ENCODE measurements at regions not wholly inside any gene's neighbourhood (a gene's known extent, or its start where the extent isn't known, plus 50 kb on each side); places are given as distances from the start of the nearest gene placed in this dataset.

DNA sequence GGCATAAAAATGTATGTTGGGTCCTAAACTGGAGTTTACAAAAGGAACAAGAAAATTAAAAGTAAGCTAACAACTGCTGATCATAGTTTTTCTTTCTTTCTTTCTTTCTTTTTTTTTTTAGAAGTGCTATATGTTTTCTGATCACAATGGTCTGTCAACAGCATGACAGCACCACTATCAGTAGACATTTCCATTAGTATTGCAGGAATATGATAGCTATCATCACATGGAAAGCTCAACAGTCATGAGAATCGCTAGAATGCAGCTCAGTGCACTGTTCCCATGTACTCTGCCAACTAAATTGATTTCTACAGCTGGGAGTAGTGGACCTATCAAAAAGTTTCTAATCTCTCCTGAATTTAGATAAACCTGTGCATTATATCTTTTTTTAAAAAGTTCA is 950.3 kb upstream of the ACVR2A start:
- no peak for DNase-seq
- no peak overlapping the region for H3K4me3 Mint-ChIP-seq
- no peaks in the 10 kb centered on the region for H3K36me3 ChIP-seq (ENCODE audit: insufficient read depth, low read length)
- no peaks in the 10 kb centered on the region for H3K9me3 ChIP-seq (ENCODE audit: control insufficient read depth in 1 of 2, insufficient read depth in 1 of 2, low read length in 2 of 2)
- H3K36me3 Mint-ChIP-seq (ENCODE audit: low read depth) = no peaks in the 10 kb centered on the region
- no peak for TF ChIP-seq CTCF (IDR thresholded peaks at IDR 0.05)
- no peaks in the 10 kb centered on the region for H3K27me3 Mint-ChIP-seq
- no peaks in the 10 kb centered on the region for H3K9me3 Mint-ChIP-seq
- H3K4me1 ChIP-seq (ENCODE audit: insufficient read depth, low read length) = no peaks in the 10 kb centered on the region
- CTCF ChIA-PET = no interaction called here
- H3K4me3 ChIP-seq (ENCODE audit: low read length) = no peak overlapping the region
- no peak for ATAC-seq (ENCODE audit: poor library complexity)
- no peaks in the 10 kb centered on the region for H3K4me1 Mint-ChIP-seq (ENCODE audit: low read depth)
- H3K27ac Mint-ChIP-seq = no peak overlapping the region
- POLR2A ChIA-PET = no interaction called here
- H3K27ac ChIP-seq (ENCODE audit: low read depth in 1 of 2, low read length in 2 of 2) = no peak overlapping the region
- no peaks in the 10 kb centered on the region for H3K27me3 ChIP-seq (ENCODE audit: control insufficient read depth in 1 of 2, insufficient read depth in 2 of 2, low read length in 2 of 2)
- intact Hi-C loops (cut with DNase I, micrococcal nuclease) = no loop called here

GRCh38 chr2:146893500-146894041 is 951.3 kb upstream of the ACVR2A start:
- Mint-ChIP-seq H3K36me3 (ENCODE audit: low read depth) (no peaks in the 10 kb centered on the region), H3K4me1 (ENCODE audit: low read depth) (no peaks in the 10 kb centered on the region), H3K4me3 (no peak overlapping the region), H3K9me3 (no peaks in the 10 kb centered on the region), H3K27ac (no peak overlapping the region), H3K27me3 (no peaks in the 10 kb centered on the region)
- ChIA-PET POLR2A (no interaction called here), CTCF (no interaction called here)
- Histone ChIP-seq H3K27me3 (ENCODE audit: control insufficient read depth in 1 of 2, insufficient read depth in 2 of 2, low read length in 2 of 2) (no peaks in the 10 kb centered on the region), H3K4me1 (ENCODE audit: insufficient read depth, low read length) (no peaks in the 10 kb centered on the region), H3K9me3 (ENCODE audit: control insufficient read depth in 1 of 2, insufficient read depth in 1 of 2, low read length in 2 of 2) (no peaks in the 10 kb centered on the region), H3K36me3 (ENCODE audit: insufficient read depth, low read length) (no peaks in the 10 kb centered on the region), H3K4me3 (ENCODE audit: low read length) (no peak overlapping the region), H3K27ac (ENCODE audit: low read depth in 1 of 2, low read length in 2 of 2) (no peak overlapping the region)
- intact Hi-C loops (cut with DNase I, micrococcal nuclease) = no loop called here
- ATAC-seq (ENCODE audit: poor library complexity) (no peak), DNase-seq (no peak)
- no peak for TF ChIP-seq CTCF (IDR thresholded peaks at IDR 0.05)

DNA sequence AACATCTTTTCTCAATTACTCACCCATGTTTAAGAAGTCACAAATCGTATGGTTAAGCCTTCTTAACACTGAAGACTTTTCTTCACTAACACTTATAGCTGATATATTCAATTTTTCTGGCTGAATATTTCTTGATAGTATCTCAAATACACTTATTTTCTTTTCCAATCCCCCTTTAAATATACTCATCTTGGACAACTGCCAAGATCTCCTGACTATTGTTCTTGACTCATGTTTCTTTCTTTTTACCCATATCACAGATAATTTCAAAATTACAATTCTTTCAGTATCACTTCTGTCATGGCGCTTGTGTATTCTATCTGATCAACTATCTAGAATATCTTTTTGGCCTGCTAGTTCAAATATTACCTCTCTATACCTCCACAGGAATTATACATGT is 954.3 kb upstream of the ACVR2A start:
- H3K27me3 ChIP-seq (ENCODE audit: control insufficient read depth in 1 of 2, insufficient read depth in 2 of 2, low read length in 2 of 2) = no peaks in the 10 kb centered on the region
- Mint-ChIP-seq H3K36me3 (ENCODE audit: low read depth) (no peaks in the 10 kb centered on the region), H3K4me3 (no peak overlapping the region), H3K9me3 (no peaks in the 10 kb centered on the region), H3K27ac (no peak overlapping the region), H3K27me3 (no peaks in the 10 kb centered on the region), H3K4me1 (ENCODE audit: low read depth) (no peaks in the 10 kb centered on the region)
- H3K36me3 ChIP-seq (ENCODE audit: insufficient read depth, low read length) = no peaks in the 10 kb centered on the region
- ATAC-seq (ENCODE audit: poor library complexity) = no peak
- H3K27ac ChIP-seq (ENCODE audit: low read depth in 1 of 2, low read length in 2 of 2) = no peak overlapping the region
- no peaks in the 10 kb centered on the region for H3K9me3 ChIP-seq (ENCODE audit: control insufficient read depth in 1 of 2, insufficient read depth in 1 of 2, low read length in 2 of 2)
- TF ChIP-seq CTCF (IDR thresholded peaks at IDR 0.05) = no peak
- ChIA-PET CTCF (no interaction called here), POLR2A (no interaction called here)
- DNase-seq = no peak
- H3K4me1 ChIP-seq (ENCODE audit: insufficient read depth, low read length) = no peaks in the 10 kb centered on the region
- intact Hi-C loops (cut with DNase I, micrococcal nuclease) = no loop called here
- H3K4me3 ChIP-seq (ENCODE audit: low read length) = no peak overlapping the region
